Mesendoderm (in vitro differentiated cells): ENCODE measurements at regions not wholly inside any gene's neighbourhood (a gene's known extent, or its start where the extent isn't known, plus 50 kb on each side); places are given as distances from the start of the nearest gene placed in this dataset.

Experiments
- DNase-seq: peaks from one replicate; pipeline ENCODE4 v3.0.0; 2013
- H2AK5ac ChIP-seq: 2 replicates; pipeline ENCODE4 v1.6.1; 2013; ENCODE audit warnings: low read length, inconsistent platforms
- H2BK120ac ChIP-seq: 2 replicates; pipeline ENCODE4 v1.6.1; 2013; ENCODE audit warnings: low read depth, mild to moderate bottlenecking, low read length, moderate library complexity, mixed read lengths
- H2BK15ac ChIP-seq: replicated peaks from 2 replicates; pipeline ENCODE4 v1.6.1; 2013; ENCODE audit warnings: low read depth, mild to moderate bottlenecking, moderate library complexity
- H2BK5ac ChIP-seq: 2 replicates; pipeline ENCODE4 v1.6.1; 2013; ENCODE audit warnings: low read length, inconsistent platforms
- H3K18ac ChIP-seq: 2 replicates; pipeline ENCODE4 v1.6.1; 2013; ENCODE audit warnings: mild to moderate bottlenecking, low read length, mixed read lengths
- H3K23ac ChIP-seq: one replicate; pipeline ENCODE4 v1.6.1; 2013; ENCODE audit warnings: low read length
- H3K27ac ChIP-seq: 2 replicates; pipeline ENCODE4 v1.5.1; 2013; ENCODE audit warnings: low read depth, mild to moderate bottlenecking, inconsistent platforms, low read length, moderate library complexity
- H3K27me3 ChIP-seq: 2 replicates; pipeline ENCODE4 v1.6.1; 2013; ENCODE audit warnings: low read length, control low read depth, mild to moderate bottlenecking, inconsistent platforms; ENCODE audit not compliant: insufficient read depth, poor library complexity
- H3K36me3 ChIP-seq: 2 replicates; pipeline ENCODE4 v1.6.1; 2013; ENCODE audit warnings: low read length, inconsistent platforms; ENCODE audit not compliant: control insufficient read depth, insufficient read depth
- H3K4ac ChIP-seq: one replicate; pipeline ENCODE4 v1.6.1; 2013; ENCODE audit warnings: low read depth, mild to moderate bottlenecking, low read length, moderate library complexity
- H3K4me1 ChIP-seq: 2 replicates; pipeline ENCODE4 v1.6.1; 2013; ENCODE audit warnings: low read depth, low read length, inconsistent platforms; ENCODE audit not compliant: control insufficient read depth
- H3K4me2 ChIP-seq: 2 replicates; pipeline ENCODE4 v1.6.1; 2013; ENCODE audit warnings: low read length
- H3K4me3 ChIP-seq: 2 replicates; pipeline ENCODE4 v1.5.1; 2013; ENCODE audit warnings: mild to moderate bottlenecking, low read length
- H3K56ac ChIP-seq: one replicate; pipeline ENCODE4 v1.6.1; 2013; ENCODE audit warnings: low read length
- H3K79me1 ChIP-seq: 2 replicates; pipeline ENCODE4 v1.6.1; 2013; ENCODE audit warnings: low read length, inconsistent platforms
- H3K79me2 ChIP-seq: 2 replicates; pipeline ENCODE4 v1.6.1; 2013; ENCODE audit warnings: mild to moderate bottlenecking, low read length; ENCODE audit not compliant: control insufficient read depth, insufficient read depth
- H3K9ac ChIP-seq: 2 replicates; pipeline ENCODE4 v1.6.1; 2013; ENCODE audit warnings: low read length, inconsistent platforms
- H4K5ac ChIP-seq: one replicate; pipeline ENCODE4 v1.6.1; 2013; ENCODE audit warnings: low read length
- H4K8ac ChIP-seq: one replicate; pipeline ENCODE4 v1.6.1; 2013; ENCODE audit warnings: low read depth, mild to moderate bottlenecking, control low read depth, low read length, moderate library complexity
- WGBS: extraction: QIAGEN DNeasy Blood & Tissue Kit; methylation state at CpG from one replicate; pipeline ENCODE4 v1.1.7; 2013; ENCODE audit warnings: low lambda C conversion rate, missing lambda C conversion rate; ENCODE audit not compliant: insufficient coverage; ENCODE audit errors: extremely low coverage; 5-methylcytosine and 5-hydroxymethylcytosine counted together

- no peaks in the 10 kb centered on the region for H3K36me3 ChIP-seq
- H3K79me2 ChIP-seq, result no peaks in the 10 kb centered on the region
- no peaks in the 10 kb centered on the region for H3K27me3 ChIP-seq
- WGBS, result no CpG with 5 or more reads among the region's 1 CpG
- no peak overlapping the region for H3K27ac ChIP-seq
- H3K56ac ChIP-seq, result no peak overlapping the region
- H3K23ac ChIP-seq, result no peak overlapping the region
- H3K4me2 ChIP-seq, result no peak overlapping the region
- H4K5ac ChIP-seq, result no peak overlapping the region
- H2BK15ac ChIP-seq, result no peak overlapping the region
- no peak overlapping the region for H2AK5ac ChIP-seq
- no peak overlapping the region for H2BK120ac ChIP-seq
- H3K18ac ChIP-seq, result no peak overlapping the region
- no peak overlapping the region for H3K4ac ChIP-seq
- no peak overlapping the region for H2BK5ac ChIP-seq
- DNase-seq, result no peak
- no peak overlapping the region for H4K8ac ChIP-seq
- H3K9ac ChIP-seq, result no peak overlapping the region
- no peak overlapping the region for H3K4me3 ChIP-seq
- H3K79me1 ChIP-seq, result no peaks in the 10 kb centered on the region
- no peaks in the 10 kb centered on the region for H3K4me1 ChIP-seq
Measured at GRCh38 chr12:27388650-27389049, 56.0 kb downstream of the BMAL2 start.

DNA sequence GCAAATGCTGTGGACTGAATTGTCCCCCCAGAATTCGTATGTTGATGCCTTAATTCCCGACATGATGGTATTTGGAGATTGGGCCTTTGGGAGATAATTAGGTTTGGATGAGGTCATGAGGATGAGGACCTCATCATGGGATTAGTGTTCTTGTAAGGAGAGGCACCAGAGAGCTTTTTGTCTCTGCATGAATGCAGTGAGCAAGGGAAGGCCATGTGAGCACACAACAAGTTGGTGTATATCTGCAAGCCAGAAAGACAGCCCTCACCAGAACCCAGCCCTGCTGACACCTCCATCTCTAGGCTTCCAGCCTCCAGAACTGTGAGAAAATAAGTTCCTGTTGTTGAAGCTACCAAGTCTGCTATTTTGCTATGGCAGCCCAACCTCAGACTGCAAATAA is 51.9 kb upstream of the SMCO2 start:
- Histone ChIP-seq H2BK15ac (no peak overlapping the region), H3K27ac (no peak overlapping the region), H3K4me3 (no peak overlapping the region), H4K5ac (no peak overlapping the region), H3K4me1 (no peaks in the 10 kb centered on the region), H3K56ac (no peak overlapping the region), H2BK120ac (no peak overlapping the region), H3K36me3 (no peaks in the 10 kb centered on the region), H3K23ac (no peak overlapping the region), H3K4me2 (no peak overlapping the region), H2AK5ac (no peak overlapping the region), H3K27me3 (no peaks in the 10 kb centered on the region), H3K79me2 (no peaks in the 10 kb centered on the region), H3K79me1 (no peaks in the 10 kb centered on the region), H3K18ac (no peak overlapping the region), H2BK5ac (no peak overlapping the region), H3K4ac (no peak overlapping the region), H4K8ac (no peak overlapping the region), H3K9ac (no peak overlapping the region)
- no peak for DNase-seq
- whole genome bisulfite sequencing, result no CpG with 5 or more reads among the region's 2 CpGs

DNA sequence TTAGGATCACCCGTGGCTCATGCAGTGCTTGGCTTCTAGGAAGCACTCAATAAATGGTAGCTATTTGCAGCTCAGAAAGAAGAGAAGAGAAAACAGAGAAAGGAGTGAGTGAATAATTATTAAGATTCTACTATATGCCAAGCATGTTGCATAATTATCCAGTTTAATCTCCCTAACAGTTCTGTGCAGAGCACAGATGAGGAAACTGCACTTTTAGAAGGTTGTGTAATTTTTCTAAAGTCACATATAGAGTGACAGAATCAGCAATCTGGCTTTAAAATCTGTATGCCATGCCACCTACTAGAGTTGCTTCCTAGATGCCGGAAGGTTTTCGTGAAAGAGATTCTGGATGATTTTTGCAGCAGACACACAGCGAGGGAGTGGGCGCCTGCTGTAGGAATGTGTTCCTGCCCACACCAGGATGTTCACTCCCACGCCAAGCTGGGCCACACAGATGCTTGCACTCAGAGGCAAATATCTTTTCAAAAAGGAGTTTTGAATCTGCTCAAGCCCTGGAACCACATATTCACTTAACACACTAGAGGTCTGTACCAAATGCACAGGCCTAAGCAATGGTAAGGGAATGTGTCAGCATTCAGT is 50.2 kb upstream of the SMCO2 start:
- H2AK5ac ChIP-seq, result no peak overlapping the region
- no peaks in the 10 kb centered on the region for H3K36me3 ChIP-seq
- no peak overlapping the region for H4K8ac ChIP-seq
- WGBS, result no CpG with 5 or more reads among the region's 6 CpGs
- no peak overlapping the region for H2BK120ac ChIP-seq
- DNase-seq, result no peak
- H3K23ac ChIP-seq, result no peak overlapping the region
- no peak overlapping the region for H3K9ac ChIP-seq
- no peak overlapping the region for H4K5ac ChIP-seq
- H3K79me2 ChIP-seq, result no peaks in the 10 kb centered on the region
- no peak overlapping the region for H3K18ac ChIP-seq
- H3K4me3 ChIP-seq, result no peak overlapping the region
- H3K4ac ChIP-seq, result no peak overlapping the region
- no peak overlapping the region for H3K27ac ChIP-seq
- H2BK15ac ChIP-seq, result no peak overlapping the region
- H3K56ac ChIP-seq, result no peak overlapping the region
- H3K27me3 ChIP-seq, result no peaks in the 10 kb centered on the region
- H3K79me1 ChIP-seq, result no peaks in the 10 kb centered on the region
- no peak overlapping the region for H2BK5ac ChIP-seq
- H3K4me1 ChIP-seq, result no peaks in the 10 kb centered on the region
- no peak overlapping the region for H3K4me2 ChIP-seq
